HCT116 (cell line): ENCODE measurements at regions not wholly inside any gene's neighbourhood (a gene's known extent, or its start where the extent isn't known, plus 50 kb on each side); places are given as distances from the start of the nearest gene placed in this dataset.

Source experiments
- ATAC-seq: fragments of 200-7000 bp; cut with Tn5 transposase; 2 replicates; pipeline ENCODE4 v1.9.1; 2020; ENCODE audit warnings: mild to moderate bottlenecking, moderate library complexity
- BruUV-seq: library from RNA; stranded (reverse); fragments of 400-500 nt; replicated peaks from 2 replicates; lab custom pipeline; 2021; lab: Mats Ljungman, UMichigan
- CTCF ChIA-PET: fragments of 300-600 bp; sonication (Branson Sonifier 250); formaldehyde crosslinking; loops from one replicate; lab custom pipeline; 2021; ENCODE audit warnings: antibody characterized with exemption; lab: Charles Lee
- POLR2A ChIA-PET: fragments of 300-600, 350-600 bp; sonication (Branson Sonifier 250); formaldehyde crosslinking; loops from one replicate; lab custom pipeline; 2021; ENCODE audit warnings: antibody characterized with exemption; lab: Charles Lee
- RAD21 ChIA-PET, 2 experiments: fragments of 300-600 bp; sonication (Branson Sonifier 250); formaldehyde crosslinking; loops; one replicate each; lab custom pipeline; 2023; ENCODE audit warnings: low total read pairs in 2 of 2; ENCODE audit not compliant: uncharacterized antibody in 2 of 2, unreplicated experiment in 2 of 2, low non-redundant PET in 1 of 2; lab: Charles Lee
- DNase-seq: peaks from one replicate; pipeline ENCODE4 v3.0.0-alpha.2; 2010; ENCODE audit warnings: low read depth, low spot score
- H2AFZ ChIP-seq: fragments of 200-600 bp; shearing (Covaris generic), sonication (generic); 2 replicates; pipeline ENCODE4 v1.6.1; 2017; ENCODE audit warnings: low read depth, mixed run types, mixed read lengths, antibody characterized with exemption, low read length; ENCODE audit not compliant: poor library complexity, severe bottlenecking
- H3K27ac ChIP-seq: 2 replicates; pipeline ENCODE4 v1.5.1; 2012; ENCODE audit warnings: low read depth, low read length
- H3K27me3 ChIP-seq: fragments of 200-600 bp; sonication (generic); 2 replicates; pipeline ENCODE4 v1.6.1; 2016; ENCODE audit warnings: mixed run types, low read length, mixed read lengths; ENCODE audit not compliant: insufficient read depth
- H3K36me3 ChIP-seq, 2 experiments: fragments of 200-500 bp in 1 of 2; fragments of 200-600 bp in 1 of 2; sonication (Bioruptor generic) in 1 of 2; sonication (generic) in 1 of 2; 2 replicates each; pipeline versions ENCODE4 v1.5.1 to v1.6.1; 2014 to 2016; ENCODE audit warnings: low read length in 2 of 2, inconsistent platforms in 1 of 2, mixed read lengths in 1 of 2, mixed run types in 1 of 2; ENCODE audit not compliant: insufficient read depth in 2 of 2, control insufficient read depth in 1 of 2
- H3K4me1 ChIP-seq, 2 experiments: fragments of 200-600 bp in 1 of 2; sonication (generic) in 1 of 2; 2 replicates each; pipeline versions ENCODE4 v1.5.1 to v1.6.1; 2012 to 2017; ENCODE audit warnings: low read length in 2 of 2, inconsistent platforms in 1 of 2, mild to moderate bottlenecking in 1 of 2, mixed read lengths in 1 of 2, mixed run types in 1 of 2, moderate library complexity in 1 of 2; ENCODE audit not compliant: insufficient read depth in 2 of 2, control insufficient read depth in 1 of 2
- H3K4me2 ChIP-seq: fragments of 200-600 bp; sonication (generic); 2 replicates; pipeline ENCODE4 v1.6.1; 2017; ENCODE audit warnings: mixed run types, low read length, mixed read lengths
- H3K4me3 ChIP-seq, 2 experiments: fragments of 200-600 bp in 1 of 2; sonication (generic) in 1 of 2; replicated peaks in 1 of 2; 2 replicates each; pipeline ENCODE4 v1.5.1; 2011 to 2016; ENCODE audit warnings: low read length in 2 of 2, control low read depth in 1 of 2, low read depth in 1 of 2, mild to moderate bottlenecking in 1 of 2, mixed read lengths in 1 of 2, mixed run types in 1 of 2
- H3K79me2 ChIP-seq: fragments of 200-600 bp; sonication (generic); 2 replicates; pipeline ENCODE4 v1.6.1; 2017; ENCODE audit warnings: mild to moderate bottlenecking, mixed run types, low read length, moderate library complexity, mixed read lengths; ENCODE audit not compliant: insufficient read depth
- H3K9ac ChIP-seq: fragments of 200-600 bp; sonication (generic); 2 replicates; pipeline ENCODE4 v1.6.1; 2016; ENCODE audit warnings: low read length, mixed read lengths
- H3K9me2 ChIP-seq: fragments of 200-600 bp; sonication (generic), shearing (Covaris generic); 2 replicates; pipeline ENCODE4 v1.6.1; 2017; ENCODE audit warnings: mixed run types, mild to moderate bottlenecking, moderate library complexity; ENCODE audit not compliant: insufficient read depth
- H3K9me3 ChIP-seq, 2 experiments: fragments of 200-500 bp in 1 of 2; fragments of 200-600 bp in 1 of 2; sonication (Bioruptor generic) in 1 of 2; sonication (generic) in 1 of 2; 2 replicates each; pipeline ENCODE4 v1.6.1; 2014 to 2017; ENCODE audit warnings: low read length in 2 of 2, mixed read lengths in 2 of 2, inconsistent platforms in 1 of 2, low read depth in 1 of 2, mild to moderate bottlenecking in 1 of 2, mixed run types in 1 of 2, moderate library complexity in 1 of 2; ENCODE audit not compliant: control insufficient read depth in 1 of 2, insufficient read depth in 1 of 2
- H4K20me1 ChIP-seq: fragments of 200-600 bp; sonication (generic), shearing (Covaris generic); 2 replicates; pipeline ENCODE4 v1.6.1; 2017; ENCODE audit warnings: mixed run types, mild to moderate bottlenecking, moderate library complexity; ENCODE audit not compliant: insufficient read depth
- ATF3 ChIP-seq: IDR thresholded peaks from 2 replicates; pipeline ENCODE4 v1.6.1; 2012
- CEBPB ChIP-seq: IDR thresholded peaks from 2 replicates; pipeline ENCODE4 v1.6.1; 2012; ENCODE audit warnings: low read depth
- EZH2 ChIP-seq: fragments of 200-600 bp; sonication (generic); IDR thresholded peaks from 2 replicates; pipeline ENCODE4 v1.6.1; 2017; ENCODE audit warnings: antibody characterized with exemption, mixed run types
- EZH2phosphoT487 ChIP-seq: fragments of 200-600 bp; IDR thresholded peaks from 2 replicates; pipeline ENCODE4 v1.6.1; 2018; ENCODE audit warnings: antibody characterized with exemption, borderline replicate concordance
- POLR2A ChIP-seq: IDR thresholded peaks from 2 replicates; pipeline ENCODE4 v1.7.0; 2011; ENCODE audit warnings: borderline replicate concordance; ENCODE audit not compliant: insufficient read depth, insufficient read length; ENCODE audit errors: extremely low read depth
- POLR2AphosphoS5 ChIP-seq: IDR thresholded peaks from 2 replicates; pipeline ENCODE4 v1.6.1; 2011; ENCODE audit warnings: mild to moderate bottlenecking, low read depth, low read length, moderate library complexity
- REST ChIP-seq: IDR thresholded peaks from 2 replicates; pipeline ENCODE4 v1.6.1; 2012; ENCODE audit warnings: low read depth
- SIN3A ChIP-seq: IDR thresholded peaks from 2 replicates; pipeline ENCODE4 v1.6.1; 2012; ENCODE audit warnings: low read depth
- SP1 ChIP-seq: IDR thresholded peaks from 2 replicates; pipeline ENCODE4 v1.6.1; 2012; ENCODE audit warnings: low read depth
- TCF7L2 ChIP-seq: IDR thresholded peaks from 2 replicates; pipeline ENCODE4 v1.7.0; 2011; ENCODE audit warnings: borderline replicate concordance, inconsistent platforms; ENCODE audit not compliant: insufficient read depth, insufficient read length; ENCODE audit errors: extremely low read depth
- YY1 ChIP-seq: IDR thresholded peaks from 2 replicates; pipeline ENCODE4 v1.6.1; 2011; ENCODE audit warnings: low read length, low read depth, moderate library complexity, mild to moderate bottlenecking; ENCODE audit not compliant: insufficient replicate concordance; ENCODE audit errors: extremely low read depth
- ZFX ChIP-seq: fragments of 450-650 bp; IDR thresholded peaks from 2 replicates; pipeline ENCODE4 v1.6.1; 2017
- intact Hi-C: fragments of 100-400 bp; cut with micrococcal nuclease; formaldehyde crosslinking; loops from 2 replicates; pipeline ENCODE4 v1.10.0; 2022

GRCh38 chr2:173793709-173794565 is 171.2 kb downstream of the SP3 start:
- no peak overlapping the region for H3K9ac ChIP-seq
- intact Hi-C loops, result no loop called here
- no peaks in the 10 kb centered on the region for H3K9me3 ChIP-seq
- no peaks in the 10 kb centered on the region for H3K79me2 ChIP-seq
- H3K4me1 ChIP-seq, result no peaks in the 10 kb centered on the region
- no peak for TF ChIP-seq POLR2AphosphoS5
- TF ChIP-seq EZH2, result no peak
- no peak for TF ChIP-seq CEBPB
- no peak for TF ChIP-seq EZH2phosphoT487
- no peak for TF ChIP-seq REST
- TF ChIP-seq ATF3, result no peak
- TF ChIP-seq TCF7L2, result no peak
- TF ChIP-seq SIN3A, result no peak
- TF ChIP-seq SP1, result no peak
- TF ChIP-seq YY1, result no peak
- no peak for TF ChIP-seq POLR2A
- TF ChIP-seq ZFX, result no peak
- TF ChIP-seq, all 23 proteins: peak for 0
- Histone ChIP-seq H2AFZ (no peak overlapping the region), H3K36me3 (no peaks in the 10 kb centered on the region), H4K20me1 (no peaks in the 10 kb centered on the region), H3K9me2 (no peaks in the 10 kb centered on the region), H3K27me3 (no peaks in the 10 kb centered on the region), H3K4me2 (no peak overlapping the region), H3K4me3 (no peak overlapping the region), H3K27ac (no peak overlapping the region)
- no TSS peak for BruUV-seq
- RAD21 ChIA-PET, result no interaction called here
- CTCF ChIA-PET, result no interaction called here
- ATAC-seq (no peak), DNase-seq (no peak)
- POLR2A ChIA-PET, result no interaction called here
